ENCODE measurements at regions not wholly inside any gene's neighbourhood (a gene's known extent, or its start where the extent isn't known, plus 50 kb on each side); places are given as distances from the start of the nearest gene placed in this dataset.
"Not testable (repeated sequence)": the region's sequence is repeated elsewhere in the genome, so short reads cannot be mapped to it uniquely, and the experiment has no call there.

DNA sequence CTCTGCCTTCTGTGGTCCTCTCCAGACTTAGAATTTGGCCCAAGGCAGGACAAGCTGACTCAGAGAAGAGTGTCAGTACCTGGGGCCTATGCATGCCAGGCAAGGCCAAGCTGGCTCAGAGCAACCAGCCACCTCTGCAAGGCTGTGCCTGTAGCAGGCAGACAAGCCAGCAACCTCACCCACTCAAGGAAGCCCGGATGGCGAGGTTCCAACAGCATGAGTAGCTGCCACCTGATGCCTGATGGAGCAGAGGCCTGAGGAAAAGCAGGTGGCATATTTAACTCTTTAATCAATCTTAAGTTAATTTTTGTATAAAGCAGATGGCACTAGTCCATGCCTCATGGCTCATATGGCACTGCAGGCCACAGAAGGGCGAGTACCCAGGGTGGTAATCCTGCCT lies 3595.8 kb upstream of the OR11H1 start:
- H3K9me3 ChIP-seq; H3K4me3 ChIP-seq; H3K27me3 ChIP-seq; H3K4me1 ChIP-seq; intact Hi-C loops (cut with DNase I; ENCODE audit: low total_unique reads); H3K36me3 ChIP-seq (ENCODE audit: low read depth, missing control alignments); H3K27ac ChIP-seq: not testable (repeated sequence)
- 34% methylated on average over 2 of the region's 3 CpGs; no CpG with 5 or more reads in 1 of the 2 donors for WGBS, 2 donors
- DNase-seq: peak; percentile 34

DNA sequence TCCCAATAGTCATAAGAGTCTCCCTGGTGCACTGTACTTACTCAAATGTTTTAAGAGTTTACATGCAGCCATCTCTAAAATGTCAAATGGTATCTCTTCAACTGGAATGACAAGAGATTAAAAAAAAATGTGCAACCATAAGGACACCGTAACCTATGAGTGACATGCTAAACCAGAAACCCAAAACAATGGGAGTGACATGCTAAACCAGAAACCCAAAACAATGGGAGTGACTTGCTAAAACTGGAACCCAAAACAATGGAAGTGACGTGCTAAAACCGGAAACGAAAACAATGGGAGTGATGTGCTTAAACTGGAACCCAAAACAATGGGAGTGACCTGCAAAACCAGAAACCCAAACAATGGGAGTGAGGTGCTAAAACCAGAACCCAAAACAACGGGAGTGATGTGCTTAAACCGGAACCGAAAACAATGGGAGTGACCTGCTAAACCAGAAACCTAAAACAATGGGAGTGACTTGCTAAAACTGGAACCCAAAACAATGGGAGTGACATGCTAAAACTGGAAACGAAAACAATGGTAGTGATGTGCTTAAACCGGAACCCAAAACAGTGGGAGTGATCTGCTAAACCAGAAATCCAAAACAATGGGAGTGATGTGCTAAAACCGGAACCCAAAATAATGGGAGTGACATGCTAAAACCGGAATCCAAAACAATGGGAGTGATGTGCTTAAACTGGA lies 3559.9 kb upstream of the OR11H1 start:
- H3K4me3 ChIP-seq; DNase-seq; H3K4me1 ChIP-seq; intact Hi-C loops (cut with DNase I; ENCODE audit: low total_unique reads); H3K9me3 ChIP-seq; H3K27ac ChIP-seq; H3K27me3 ChIP-seq; H3K36me3 ChIP-seq (ENCODE audit: low read depth, missing control alignments): not testable (repeated sequence)
- 64% methylated on average over 9 of the region's 11 CpGs; no CpG with 5 or more reads in 1 of the 2 donors for WGBS, 2 donors

DNA sequence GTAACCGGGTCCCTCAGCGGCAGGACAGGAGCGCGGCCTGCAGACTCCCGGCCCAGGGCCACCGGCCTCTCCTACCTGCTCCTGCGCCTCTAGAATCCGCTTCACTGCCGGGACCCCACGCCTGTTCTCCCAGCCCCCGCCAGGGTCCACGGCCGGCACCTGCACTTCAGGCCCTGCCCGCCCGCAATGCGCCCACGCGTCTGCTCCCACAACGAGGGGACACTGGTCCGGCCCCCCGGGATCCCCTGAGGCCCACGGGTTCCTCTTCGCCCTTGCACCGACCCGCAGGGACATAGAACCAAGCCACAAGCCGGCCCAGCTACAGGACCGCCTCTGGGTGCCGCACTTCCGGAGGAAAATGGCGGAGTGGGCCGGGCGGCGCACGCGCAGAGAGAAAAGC lies 3554.1 kb upstream of the OR11H1 start:
- H3K36me3 ChIP-seq (ENCODE audit: low read depth, missing control alignments); H3K27ac ChIP-seq; H3K4me1 ChIP-seq; H3K27me3 ChIP-seq; DNase-seq; H3K9me3 ChIP-seq; intact Hi-C loops (cut with DNase I; ENCODE audit: low total_unique reads); H3K4me3 ChIP-seq: not testable (repeated sequence)
- WGBS, 2 donors: 36 to 40% methylated on average over 6 to 9 of the region's 35 CpGs
